Mesodermal cell (in vitro differentiated cells): ENCODE measurements at regions not wholly inside any gene's neighbourhood (a gene's known extent, or its start where the extent isn't known, plus 50 kb on each side); places are given as distances from the start of the nearest gene placed in this dataset.

Experiments
- H3K27ac ChIP-seq: 2 replicates; pipeline ENCODE4 v1.7.0; 2013; ENCODE audit warnings: mild to moderate bottlenecking, low read depth, low read length, moderate library complexity; ENCODE audit not compliant: severe bottlenecking
- H3K36me3 ChIP-seq: 2 replicates; pipeline ENCODE4 v1.7.1; 2013; ENCODE audit warnings: mild to moderate bottlenecking, low read length, moderate library complexity; ENCODE audit not compliant: control insufficient read depth, insufficient read depth
- H3K4me1 ChIP-seq: one replicate; pipeline ENCODE4 v1.7.1; 2013; ENCODE audit warnings: mild to moderate bottlenecking, low read length; ENCODE audit not compliant: insufficient read depth, control insufficient read depth, poor library complexity, severe bottlenecking
- H3K4me3 ChIP-seq: 2 replicates; pipeline ENCODE4 v1.7.0; 2013; ENCODE audit warnings: low read length, control low read depth, mild to moderate bottlenecking; ENCODE audit not compliant: insufficient read depth, poor library complexity, severe bottlenecking; ENCODE audit errors: extremely low read depth
- H3K9me3 ChIP-seq: 2 replicates; pipeline ENCODE4 v1.7.1; 2013; ENCODE audit warnings: mild to moderate bottlenecking, low read length, moderate library complexity; ENCODE audit not compliant: control insufficient read depth
- WGBS, 2 experiments: methylation state at CpG; one replicate each; pipeline ENCODE4 v1.1.5; 2013; ENCODE audit warnings: missing lambda C conversion rate in 2 of 2; ENCODE audit not compliant: insufficient coverage in 2 of 2; 5-methylcytosine and 5-hydroxymethylcytosine counted together

GRCh38 chr18:55853268-55853667 lies 265.3 kb upstream of the TCF4 start:
- Histone ChIP-seq H3K36me3 (no peaks in the 10 kb centered on the region), H3K9me3 (peaks cover 3% of the 10 kb centered on the region), H3K4me3 (no peak overlapping the region), H3K4me1 (peaks cover 18% of the 10 kb centered on the region), H3K27ac (no peak overlapping the region)
- no CpG with 5 or more reads among the region's 3 CpGs for WGBS, 2 experiments

DNA sequence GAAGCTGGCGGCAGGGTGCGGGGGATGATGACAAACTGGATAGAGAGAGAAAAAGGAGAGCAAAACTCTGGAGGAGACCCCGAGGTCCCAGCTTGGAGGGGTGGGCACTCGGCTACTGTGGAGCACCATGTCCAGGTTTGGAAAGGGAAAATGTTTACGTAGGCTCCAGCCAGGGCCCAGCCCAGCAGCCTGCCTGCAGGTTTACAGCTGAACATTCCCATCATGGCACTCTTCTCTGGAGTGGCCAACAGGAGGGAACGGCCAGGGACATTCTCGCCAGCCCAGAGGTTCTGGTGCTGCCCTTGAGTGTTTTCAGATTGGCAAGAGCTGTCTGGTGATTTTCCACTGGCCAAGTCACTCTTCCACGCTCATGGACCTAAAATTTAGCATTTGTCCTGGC lies 262.9 kb upstream of the TCF4 start:
- WGBS, 2 experiments, result 87 to 92% methylated on average over 7 to 8 of the region's 8 CpGs
- H3K27ac ChIP-seq, result no peak overlapping the region
- H3K4me1 ChIP-seq, result peaks cover 7% of the 10 kb centered on the region
- H3K4me3 ChIP-seq, result no peak overlapping the region
- H3K9me3 ChIP-seq, result peaks cover 3% of the 10 kb centered on the region
- H3K36me3 ChIP-seq, result no peaks in the 10 kb centered on the region

- Histone ChIP-seq H3K27ac (no peak overlapping the region), H3K4me1 (no peaks in the 10 kb centered on the region), H3K36me3 (no peaks in the 10 kb centered on the region), H3K4me3 (no peak overlapping the region), H3K9me3 (peaks cover 3% of the 10 kb centered on the region)
- no CpG with 5 or more reads among the region's 1 CpG for WGBS, 2 experiments
Observed at GRCh38 chr18:55849391-55849790, 261.4 kb upstream of the TCF4 start.

DNA sequence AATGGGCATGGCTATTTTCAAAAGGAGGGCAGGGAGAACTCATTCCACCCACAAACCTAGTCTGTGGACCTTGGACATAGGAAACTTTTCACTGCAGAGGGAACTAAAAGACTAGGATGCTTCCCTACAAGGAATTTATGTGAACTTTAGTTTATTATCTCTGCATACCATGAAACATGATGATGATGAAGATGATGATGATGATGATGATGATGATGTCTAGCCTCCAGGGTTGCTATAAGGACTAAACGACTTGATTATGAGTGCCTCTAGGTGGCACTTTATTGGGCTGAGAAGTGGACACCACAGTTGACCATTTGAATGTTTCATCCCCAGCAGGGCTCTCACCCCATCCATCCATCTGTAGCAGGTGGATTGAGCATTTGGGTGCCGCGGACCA lies 260.0 kb upstream of the TCF4 start:
- H3K4me3 ChIP-seq, result no peak overlapping the region
- no peaks in the 10 kb centered on the region for H3K36me3 ChIP-seq
- H3K9me3 ChIP-seq, result no peaks in the 10 kb centered on the region
- H3K4me1 ChIP-seq, result no peaks in the 10 kb centered on the region
- no peak overlapping the region for H3K27ac ChIP-seq
- WGBS, 2 experiments, result 63% methylated on average over 2 of the region's 3 CpGs; no CpG with 5 or more reads in 1 of the 2 experiments

DNA sequence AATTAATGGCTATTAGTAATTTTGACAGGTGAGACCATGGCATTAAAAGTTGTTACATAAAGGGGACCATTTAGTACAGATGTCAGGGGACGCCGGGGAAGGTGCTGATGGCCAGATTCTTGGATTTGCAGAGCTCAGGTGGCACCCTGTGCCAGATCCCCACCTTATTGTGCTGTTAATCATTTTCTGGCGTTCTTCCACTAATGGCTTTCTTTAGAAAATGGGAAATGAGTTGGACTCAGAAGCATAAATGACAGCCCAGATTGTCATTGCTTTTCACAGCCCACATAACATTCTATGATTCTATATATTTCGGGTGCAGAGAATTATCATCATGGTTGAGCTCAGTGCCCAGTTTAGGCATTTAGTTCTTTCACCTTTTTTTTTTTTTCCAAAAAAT lies 257.2 kb upstream of the TCF4 start:
- no peak overlapping the region for H3K27ac ChIP-seq
- no peak overlapping the region for H3K4me3 ChIP-seq
- no peaks in the 10 kb centered on the region for H3K36me3 ChIP-seq
- WGBS, 2 experiments, result 90% methylated on average over 3 of the region's 4 CpGs
- H3K9me3 ChIP-seq, result peaks cover 5% of the 10 kb centered on the region
- no peaks in the 10 kb centered on the region for H3K4me1 ChIP-seq

GRCh38 chr18:55844382-55844781 lies 256.4 kb upstream of the TCF4 start:
- Histone ChIP-seq H3K36me3 (no peaks in the 10 kb centered on the region), H3K27ac (no peak overlapping the region)

GRCh38 chr18:55841314-55841713 lies 253.3 kb upstream of the TCF4 start:
- peaks cover 3% of the 10 kb centered on the region for H3K4me1 ChIP-seq
- H3K27ac ChIP-seq, result no peak overlapping the region
- H3K9me3 ChIP-seq, result peaks cover 12% of the 10 kb centered on the region
- 92 to 100% methylated on average over 1 to 2 of the region's 2 CpGs for WGBS, 2 experiments
- no peak overlapping the region for H3K4me3 ChIP-seq
- H3K36me3 ChIP-seq, result no peaks in the 10 kb centered on the region

More at GRCh38 chr18:55844382-55844781, 256.4 kb upstream of the TCF4 start:
- 77 to 90% methylated on average over 2 to 4 of the region's 4 CpGs for WGBS, 2 experiments
- Histone ChIP-seq H3K9me3 (peaks cover 5% of the 10 kb centered on the region), H3K4me3 (no peak overlapping the region), H3K4me1 (no peaks in the 10 kb centered on the region)

GRCh38 chr18:55840601-55841170 lies 252.7 kb upstream of the TCF4 start:
- Histone ChIP-seq H3K4me1 (peaks cover 3% of the 10 kb centered on the region), H3K36me3 (no peaks in the 10 kb centered on the region), H3K27ac (no peak overlapping the region), H3K4me3 (no peak overlapping the region), H3K9me3 (peaks cover 14% of the 10 kb centered on the region)
- 81 to 92% methylated on average over 8 to 23 of the region's 30 CpGs for WGBS, 2 experiments

DNA sequence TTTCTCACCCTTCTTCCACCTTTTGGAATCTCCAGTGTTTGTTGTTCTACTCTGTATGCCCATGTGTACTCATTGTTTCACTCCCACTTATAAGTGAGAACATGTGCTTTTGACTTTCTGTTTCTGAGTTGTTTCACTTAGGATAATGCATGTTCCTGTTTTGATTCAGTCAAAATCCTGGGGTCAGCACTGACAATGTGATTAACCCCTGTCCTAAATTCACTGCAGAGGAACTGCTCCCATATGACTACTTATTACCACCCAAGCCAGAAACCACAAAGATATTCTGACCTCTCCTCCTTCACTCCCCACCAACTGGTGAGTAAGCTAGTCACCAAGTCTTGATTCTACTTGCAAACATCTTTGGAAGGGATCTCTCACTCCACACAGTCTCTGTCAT lies 251.4 kb upstream of the TCF4 start:
- Histone ChIP-seq H3K9me3 (peaks cover 15% of the 10 kb centered on the region), H3K27ac (no peak overlapping the region), H3K4me1 (peaks cover 3% of the 10 kb centered on the region), H3K4me3 (no peak overlapping the region), H3K36me3 (no peaks in the 10 kb centered on the region)

- Histone ChIP-seq H3K9me3 (peaks cover 15% of the 10 kb centered on the region), H3K36me3 (no peaks in the 10 kb centered on the region), H3K4me1 (peaks cover 3% of the 10 kb centered on the region), H3K4me3 (no peak overlapping the region), H3K27ac (no peak overlapping the region)
- WGBS, 2 experiments, result 95 to 97% methylated on average over 2 to 3 of the region's 3 CpGs
Observed at GRCh38 chr18:55838841-55839240, 250.8 kb upstream of the TCF4 start.

GRCh38 chr18:55838319-55838718 lies 250.3 kb upstream of the TCF4 start:
- H3K4me1 ChIP-seq, result peaks cover 7% of the 10 kb centered on the region
- H3K36me3 ChIP-seq, result no peaks in the 10 kb centered on the region
- H3K9me3 ChIP-seq, result peaks cover 15% of the 10 kb centered on the region
- 84 to 89% methylated on average over 5 of the region's 6 CpGs for WGBS, 2 experiments
- no peak overlapping the region for H3K27ac ChIP-seq
- no peak overlapping the region for H3K4me3 ChIP-seq
